ENCODE measurements at regions not wholly inside any gene's neighbourhood (a gene's known extent, or its start where the extent isn't known, plus 50 kb on each side); places are given as distances from the start of the nearest gene placed in this dataset.

GRCh38 chr7:148540041-148540738, 50.4 kb upstream of the C7orf33 start:
- no peak for TF ChIP-seq CTCF (IDR thresholded peaks at IDR 0.05)
- no peak for DNase-seq
- H3K27me3 ChIP-seq: no peaks in the 10 kb centered on the region
- intact Hi-C loops (cut with DNase I): no loop called here
- ATAC-seq: peak; percentile 50
- no peak overlapping the region for H3K4me3 ChIP-seq
- H3K9me3 ChIP-seq: no peaks in the 10 kb centered on the region
- no peak overlapping the region for H3K27ac ChIP-seq
- no peaks in the 10 kb centered on the region for H3K4me1 ChIP-seq
- no peaks in the 10 kb centered on the region for H3K36me3 ChIP-seq

All from left lung (tissue), 4 donors.